DMS79 (cell line): ENCODE measurements at regions not wholly inside any gene's neighbourhood (a gene's known extent, or its start where the extent isn't known, plus 50 kb on each side); places are given as distances from the start of the nearest gene placed in this dataset.

Experiments
- DNase-seq: peaks from one replicate; lab custom pipeline; 2025; lab: John Stamatoyannopoulos, UW

- no peak for DNase-seq
Observed at GRCh38 chr5:24831989-24832388, 187.2 kb upstream of the CDH10 start.

- no peak for DNase-seq
Observed at GRCh38 chr5:24823625-24824024, 178.8 kb upstream of the CDH10 start.

- no peak for DNase-seq
Observed at GRCh38 chr5:24819841-24820240, 175.1 kb upstream of the CDH10 start.

GRCh38 chr5:24817966-24818365 is 173.2 kb upstream of the CDH10 start:
- DNase-seq = no peak

GRCh38 chr5:24816206-24816605 is 171.4 kb upstream of the CDH10 start:
- no peak for DNase-seq

- no peak for DNase-seq
Observed at GRCh38 chr5:24805230-24805629, 160.5 kb upstream of the CDH10 start.

GRCh38 chr5:24804221-24804681 is 159.5 kb upstream of the CDH10 start:
- no peak for DNase-seq

GRCh38 chr5:24791326-24791725 is 146.5 kb upstream of the CDH10 start:
- no peak for DNase-seq

- DNase-seq = no peak
Observed at GRCh38 chr5:24789611-24790351, 145.0 kb upstream of the CDH10 start.

GRCh38 chr5:24788829-24789514 is 144.2 kb upstream of the CDH10 start:
- no peak for DNase-seq

- no peak for DNase-seq
Observed at GRCh38 chr5:24786108-24786507, 141.3 kb upstream of the CDH10 start.

- no peak for DNase-seq
Observed at GRCh38 chr5:24783596-24783995, 138.8 kb upstream of the CDH10 start.

GRCh38 chr5:24777392-24777791 is 132.6 kb upstream of the CDH10 start:
- DNase-seq = no peak

- DNase-seq = no peak
Observed at GRCh38 chr5:24773261-24773660, 128.5 kb upstream of the CDH10 start.

GRCh38 chr5:24767086-24767485 is 122.3 kb upstream of the CDH10 start:
- DNase-seq = no peak

GRCh38 chr5:24765219-24765618 is 120.4 kb upstream of the CDH10 start:
- DNase-seq = no peak

GRCh38 chr5:24750355-24750754 is 105.6 kb upstream of the CDH10 start:
- no peak for DNase-seq

- no peak for DNase-seq
Observed at GRCh38 chr5:24749701-24750100, 104.9 kb upstream of the CDH10 start.

GRCh38 chr5:24747327-24747726 is 102.5 kb upstream of the CDH10 start:
- DNase-seq = no peak

- DNase-seq = no peak
Observed at GRCh38 chr5:24742334-24742733, 97.6 kb upstream of the CDH10 start.

- DNase-seq = no peak
Observed at GRCh38 chr5:24737163-24737562, 92.4 kb upstream of the CDH10 start.

GRCh38 chr5:24735284-24735683 is 90.5 kb upstream of the CDH10 start:
- no peak for DNase-seq

- no peak for DNase-seq
Observed at GRCh38 chr5:24732184-24732583, 87.4 kb upstream of the CDH10 start.

- no peak for DNase-seq
Observed at GRCh38 chr5:24720743-24721142, 76.0 kb upstream of the CDH10 start.
